ENCODE measurements at regions not wholly inside any gene's neighbourhood (a gene's known extent, or its start where the extent isn't known, plus 50 kb on each side); places are given as distances from the start of the nearest gene placed in this dataset.

DNA sequence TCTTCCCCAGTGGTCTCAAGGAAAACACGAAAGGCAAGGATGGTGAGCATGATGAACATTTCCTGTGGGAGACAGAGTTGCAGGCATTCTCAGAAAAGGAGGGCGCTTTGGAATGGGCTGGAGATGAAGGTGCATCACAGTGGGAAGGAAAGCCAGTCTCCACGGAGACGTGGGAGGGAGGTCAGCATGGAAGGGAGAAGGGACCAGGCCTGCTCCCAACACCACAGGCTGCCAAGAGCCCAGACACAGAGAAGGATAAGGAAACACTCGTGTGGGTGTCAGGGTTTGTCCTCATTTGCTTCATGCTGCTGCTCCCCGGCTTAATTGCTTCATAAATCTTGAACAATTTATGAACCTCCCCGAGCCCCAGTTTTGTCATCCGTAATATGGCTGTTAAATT, 231.5 kb upstream of the ZNF32 start:
- TF ChIP-seq, protein P1, sequence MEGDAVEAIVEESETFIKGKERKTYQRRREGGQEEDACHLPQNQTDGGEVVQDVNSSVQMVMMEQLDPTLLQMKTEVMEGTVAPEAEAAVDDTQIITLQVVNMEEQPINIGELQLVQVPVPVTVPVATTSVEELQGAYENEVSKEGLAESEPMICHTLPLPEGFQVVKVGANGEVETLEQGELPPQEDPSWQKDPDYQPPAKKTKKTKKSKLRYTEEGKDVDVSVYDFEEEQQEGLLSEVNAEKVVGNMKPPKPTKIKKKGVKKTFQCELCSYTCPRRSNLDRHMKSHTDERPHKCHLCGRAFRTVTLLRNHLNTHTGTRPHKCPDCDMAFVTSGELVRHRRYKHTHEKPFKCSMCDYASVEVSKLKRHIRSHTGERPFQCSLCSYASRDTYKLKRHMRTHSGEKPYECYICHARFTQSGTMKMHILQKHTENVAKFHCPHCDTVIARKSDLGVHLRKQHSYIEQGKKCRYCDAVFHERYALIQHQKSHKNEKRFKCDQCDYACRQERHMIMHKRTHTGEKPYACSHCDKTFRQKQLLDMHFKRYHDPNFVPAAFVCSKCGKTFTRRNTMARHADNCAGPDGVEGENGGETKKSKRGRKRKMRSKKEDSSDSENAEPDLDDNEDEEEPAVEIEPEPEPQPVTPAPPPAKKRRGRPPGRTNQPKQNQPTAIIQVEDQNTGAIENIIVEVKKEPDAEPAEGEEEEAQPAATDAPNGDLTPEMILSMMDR (IDR thresholded peaks at IDR 0.05), result no peak
- no peak for TF ChIP-seq POLR2A (IDR thresholded peaks at IDR 0.05)
- no peak for TF ChIP-seq EP300 (IDR thresholded peaks at IDR 0.05)
- no peak for TF ChIP-seq POLR2AphosphoS5 (IDR thresholded peaks at IDR 0.05)

Data from gastroesophageal sphincter (tissue), 3 donors.